Thymus (tissue), 11 donors: ENCODE measurements at regions not wholly inside any gene's neighbourhood (a gene's known extent, or its start where the extent isn't known, plus 50 kb on each side); places are given as distances from the start of the nearest gene placed in this dataset.

Experiments
- DNase-seq, 9 donors: peaks; one replicate each; pipeline ENCODE4 v3.0.0-alpha.2; 2013; ENCODE audit warnings: low spot score in 9 of 9, low read depth in 6 of 9, missing footprints in 1 of 9
- H3K27ac ChIP-seq, 2 donors: one replicate each; pipeline ENCODE4 v1.5.1; 2013; ENCODE audit warnings: control low read depth in 1 of 2, low read depth in 1 of 2, low read length in 1 of 2, mild to moderate bottlenecking in 1 of 2, moderate library complexity in 1 of 2
- H3K27me3 ChIP-seq, 2 donors: one replicate each; pipeline ENCODE4 v1.5.1; 2013; ENCODE audit warnings: low read length in 1 of 2; ENCODE audit not compliant: control insufficient read depth in 2 of 2, insufficient read depth in 1 of 2
- H3K36me3 ChIP-seq, 2 donors: one replicate each; pipeline ENCODE4 v1.5.1; 2013; ENCODE audit warnings: low read length in 1 of 2, mild to moderate bottlenecking in 1 of 2, moderate library complexity in 1 of 2; ENCODE audit not compliant: control insufficient read depth in 2 of 2, insufficient read depth in 2 of 2
- H3K4me1 ChIP-seq, 2 donors: one replicate each; pipeline ENCODE4 v1.5.1; 2013; ENCODE audit warnings: low read length in 2 of 2; ENCODE audit not compliant: control insufficient read depth in 2 of 2, insufficient read depth in 2 of 2
- H3K4me3 ChIP-seq, 2 donors: one replicate each; pipeline ENCODE4 v1.5.1; 2013; ENCODE audit warnings: low read length in 2 of 2, control low read depth in 1 of 2, mild to moderate bottlenecking in 1 of 2
- H3K9me3 ChIP-seq, 2 donors: one replicate each; pipeline ENCODE4 v1.5.1; 2013; ENCODE audit warnings: low read length in 1 of 2, mild to moderate bottlenecking in 1 of 2; ENCODE audit not compliant: control insufficient read depth in 2 of 2, insufficient read depth in 1 of 2
- WGBS: extraction: QIAGEN DNeasy Blood & Tissue Kit; methylation state at CpG from one replicate; pipeline ENCODE4 v1.1.7; 2013; 5-methylcytosine and 5-hydroxymethylcytosine counted together
- donor health status: healthy.

DNA sequence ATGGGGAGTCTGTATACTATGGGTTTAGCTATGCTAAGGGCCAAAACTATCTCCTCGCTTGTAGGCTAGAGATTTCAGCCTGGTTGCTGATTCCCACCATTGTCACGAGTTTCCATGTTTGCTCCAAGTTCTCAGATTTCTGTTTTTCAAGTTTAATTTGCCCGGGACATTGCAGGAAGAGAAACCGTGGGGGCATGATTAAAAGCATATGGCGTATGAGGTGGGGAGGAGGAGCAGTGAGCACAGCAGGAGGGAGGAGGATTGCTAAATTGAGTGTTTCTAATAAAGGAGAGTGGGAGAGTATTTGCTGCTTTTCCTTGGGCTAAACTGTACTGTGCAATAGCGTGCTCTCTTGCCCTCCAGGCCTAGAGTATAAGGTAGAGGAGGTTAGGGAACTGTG is 558.4 kb downstream of the METTL15 start:
- DNase-seq = no peak
- no peaks in the 10 kb centered on the region for H3K36me3 ChIP-seq
- no peaks in the 10 kb centered on the region for H3K9me3 ChIP-seq
- no peak overlapping the region for H3K27ac ChIP-seq
- no peak overlapping the region for H3K4me3 ChIP-seq
- H3K4me1 ChIP-seq = no peaks in the 10 kb centered on the region
- 85% methylated on average over 6 of the region's 6 CpGs for WGBS
- H3K27me3 ChIP-seq = no peaks in the 10 kb centered on the region

DNA sequence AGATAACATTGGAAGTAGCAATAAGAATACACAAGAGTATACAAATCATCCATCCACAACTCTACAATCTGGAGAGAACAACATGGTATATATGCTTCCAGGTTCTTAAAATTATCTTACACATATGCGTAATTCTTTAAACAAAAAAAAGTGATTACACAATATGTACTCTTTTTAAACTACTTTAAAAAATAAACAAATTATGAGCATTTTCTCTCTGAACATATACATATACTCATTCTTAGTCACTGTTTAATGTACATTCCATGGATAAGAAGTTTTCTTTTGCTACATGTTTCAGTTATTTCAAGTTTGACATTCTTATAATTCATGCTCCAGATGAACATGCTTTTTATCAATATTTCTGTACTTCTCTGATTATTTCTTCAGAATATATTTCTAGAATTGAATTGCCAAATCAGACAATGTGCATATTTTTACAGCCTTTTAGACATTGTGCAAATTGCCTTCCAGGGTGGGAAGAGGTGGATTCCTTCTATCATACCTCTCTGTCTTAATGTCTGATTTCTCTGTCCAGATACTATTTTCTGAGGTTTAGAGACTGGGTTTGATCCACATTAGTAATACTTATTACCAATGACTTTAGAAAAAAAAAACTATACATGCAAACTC is 551.6 kb downstream of the METTL15 start:
- Histone ChIP-seq H3K9me3 (no peaks in the 10 kb centered on the region), H3K36me3 (no peaks in the 10 kb centered on the region), H3K4me3 (no peak overlapping the region), H3K27ac (no peak overlapping the region), H3K27me3 (no peaks in the 10 kb centered on the region), H3K4me1 (no peaks in the 10 kb centered on the region)
- no peak for DNase-seq
- 98% methylated on average over 1 of the region's 1 CpG for WGBS

DNA sequence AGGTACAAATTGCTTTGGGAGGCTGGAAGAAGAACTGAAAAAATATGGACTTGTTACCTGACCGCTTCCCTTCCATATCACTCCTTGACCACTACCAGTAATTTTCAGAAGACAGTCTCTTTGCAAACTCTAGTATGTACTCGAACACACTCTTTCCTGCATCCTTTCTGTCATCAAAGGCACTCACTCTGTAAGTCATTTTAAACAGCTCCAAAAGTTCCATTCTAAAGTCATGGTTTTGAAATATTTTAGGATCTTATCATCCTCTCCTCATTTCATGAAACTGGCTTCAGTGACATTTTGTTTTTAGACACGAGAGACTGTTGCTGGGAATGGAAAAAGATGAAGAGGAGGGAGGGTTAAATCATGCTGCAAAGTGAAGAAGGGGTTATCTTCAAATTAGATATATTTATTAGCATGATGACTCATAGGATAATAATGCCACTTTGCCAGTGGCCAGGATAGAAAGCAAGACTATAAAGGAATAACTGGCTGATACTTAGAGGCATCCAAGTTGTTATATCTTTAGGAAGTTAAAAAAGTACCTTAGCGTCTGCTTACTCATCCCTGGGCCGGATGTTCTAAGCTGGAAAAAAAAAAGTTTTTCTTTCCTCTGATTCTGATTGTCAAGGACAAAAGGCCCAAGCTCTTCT is 549.3 kb downstream of the METTL15 start:
- no peak for DNase-seq
- Histone ChIP-seq H3K27me3 (no peaks in the 10 kb centered on the region), H3K9me3 (no peaks in the 10 kb centered on the region), H3K36me3 (no peaks in the 10 kb centered on the region), H3K4me1 (no peaks in the 10 kb centered on the region), H3K4me3 (no peak overlapping the region), H3K27ac (no peak overlapping the region)
- 66% methylated on average over 5 of the region's 5 CpGs for WGBS

DNA sequence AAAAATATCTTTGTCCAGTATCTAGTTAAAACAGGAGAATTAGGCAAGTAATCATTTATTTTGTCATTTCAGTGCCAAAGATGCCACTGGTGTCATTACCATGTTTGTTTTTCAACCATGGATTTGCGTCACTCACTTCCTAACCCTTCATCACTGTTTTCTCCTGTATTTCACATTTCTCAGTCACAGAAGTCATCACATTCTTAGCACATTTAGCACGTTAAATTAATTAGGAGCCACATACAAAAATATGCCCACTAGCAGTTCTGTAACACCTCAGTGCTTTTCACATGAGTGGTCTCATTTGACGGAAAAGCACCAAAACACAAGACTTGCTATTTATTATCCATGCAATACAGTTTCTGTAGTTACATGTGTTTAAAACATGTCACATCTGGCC is 546.0 kb downstream of the METTL15 start:
- no peaks in the 10 kb centered on the region for H3K9me3 ChIP-seq
- 87% methylated on average over 3 of the region's 3 CpGs for WGBS
- DNase-seq = no peak
- H3K4me1 ChIP-seq = no peaks in the 10 kb centered on the region
- H3K36me3 ChIP-seq = no peaks in the 10 kb centered on the region
- H3K4me3 ChIP-seq = no peak overlapping the region
- H3K27ac ChIP-seq = no peak overlapping the region
- H3K27me3 ChIP-seq = no peaks in the 10 kb centered on the region

DNA sequence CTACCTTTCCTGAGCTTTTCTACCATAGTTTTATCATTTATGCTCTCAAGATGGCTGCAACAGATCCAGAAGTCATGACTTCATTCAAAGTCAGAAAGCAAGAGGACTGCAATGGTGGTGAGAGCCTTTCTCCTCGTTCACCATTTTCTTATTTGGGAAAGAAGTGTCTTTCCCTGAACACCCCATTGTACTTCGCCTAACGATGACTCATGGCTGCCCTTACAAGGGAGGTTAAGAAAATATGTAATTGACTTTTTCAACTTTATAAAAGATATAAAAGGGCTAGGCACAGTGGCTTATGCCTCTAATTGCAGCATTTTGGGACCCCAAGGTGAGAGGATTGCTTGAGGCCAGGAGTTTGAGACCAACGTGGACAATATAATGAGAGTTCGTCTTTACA is 541.7 kb downstream of the METTL15 start:
- no peaks in the 10 kb centered on the region for H3K4me1 ChIP-seq
- no peak overlapping the region for H3K27ac ChIP-seq
- no peaks in the 10 kb centered on the region for H3K27me3 ChIP-seq
- 90% methylated on average over 5 of the region's 5 CpGs for WGBS
- H3K36me3 ChIP-seq = no peaks in the 10 kb centered on the region
- no peak overlapping the region for H3K4me3 ChIP-seq
- DNase-seq = no peak
- no peaks in the 10 kb centered on the region for H3K9me3 ChIP-seq

DNA sequence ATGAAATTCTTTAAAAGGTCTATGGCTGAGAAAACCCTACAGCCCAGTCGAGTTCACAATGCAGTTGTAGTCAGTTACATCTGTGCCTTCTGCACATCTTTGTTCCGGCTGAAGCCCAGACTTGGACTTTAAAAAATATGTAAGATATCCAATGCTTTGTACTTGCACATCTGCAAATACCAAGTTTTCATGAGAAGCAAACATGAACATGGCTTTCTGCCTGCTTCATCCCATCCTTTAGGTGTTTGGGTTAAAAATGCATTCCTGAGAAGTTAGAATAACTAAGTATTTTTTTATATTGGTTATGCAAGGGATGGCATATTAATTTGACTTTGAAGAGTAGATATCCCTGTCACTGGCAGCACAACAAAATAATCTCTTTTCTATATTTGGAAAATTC is 528.4 kb downstream of the METTL15 start:
- DNase-seq = no peak
- no peaks in the 10 kb centered on the region for H3K36me3 ChIP-seq
- WGBS = 91% methylated on average over 2 of the region's 2 CpGs
- H3K9me3 ChIP-seq = peaks cover 0 to under 1% of the 10 kb centered on the region in 2 donors
- H3K4me1 ChIP-seq = no peaks in the 10 kb centered on the region
- H3K27ac ChIP-seq = no peak overlapping the region
- H3K4me3 ChIP-seq = no peak overlapping the region
- H3K27me3 ChIP-seq = no peaks in the 10 kb centered on the region

DNA sequence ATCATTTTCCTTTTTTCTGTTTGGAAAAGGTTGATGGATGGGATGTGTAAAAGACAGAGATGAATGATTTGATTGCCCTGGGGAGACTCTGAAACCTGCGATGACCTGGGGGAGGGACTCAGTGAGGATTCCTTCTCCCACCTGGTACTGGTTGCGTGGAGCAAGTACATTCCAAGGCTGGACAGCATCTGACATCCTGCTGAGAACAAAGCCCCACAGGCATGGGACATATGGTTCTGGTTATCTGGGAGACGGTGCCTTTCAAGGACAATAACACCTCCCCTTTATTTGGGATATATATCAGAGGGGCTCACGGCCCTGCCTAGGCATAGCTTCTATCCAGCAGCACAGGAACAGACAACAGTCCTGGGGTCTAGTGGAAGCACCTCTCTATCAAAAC is 527.8 kb downstream of the METTL15 start:
- no peaks in the 10 kb centered on the region for H3K9me3 ChIP-seq
- H3K4me3 ChIP-seq = no peak overlapping the region
- no peaks in the 10 kb centered on the region for H3K27me3 ChIP-seq
- DNase-seq = no peak
- WGBS = 66% methylated on average over 4 of the region's 4 CpGs
- no peak overlapping the region for H3K27ac ChIP-seq
- H3K36me3 ChIP-seq = no peaks in the 10 kb centered on the region
- no peaks in the 10 kb centered on the region for H3K4me1 ChIP-seq

DNA sequence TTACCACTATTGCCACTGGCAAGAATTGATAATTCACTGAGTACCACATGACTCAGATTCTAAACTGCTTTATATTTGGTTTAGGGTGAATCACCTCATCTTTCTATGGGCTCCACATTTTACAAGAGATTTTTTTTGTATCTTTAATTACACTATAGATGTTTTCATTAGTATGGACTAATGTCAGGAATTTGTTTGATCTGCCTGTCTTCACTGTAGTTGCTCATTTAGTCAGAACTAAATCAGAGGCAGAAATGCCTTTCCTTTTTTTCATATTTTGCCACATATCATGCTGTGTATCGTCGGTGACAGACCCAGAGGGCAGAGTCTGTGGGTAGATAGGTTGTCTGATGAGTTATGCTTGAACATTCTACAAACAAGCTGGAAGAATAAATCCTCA is 524.1 kb downstream of the METTL15 start:
- Histone ChIP-seq H3K27me3 (no peaks in the 10 kb centered on the region), H3K4me3 (no peak overlapping the region), H3K4me1 (no peaks in the 10 kb centered on the region), H3K27ac (no peak overlapping the region), H3K9me3 (no peaks in the 10 kb centered on the region), H3K36me3 (no peaks in the 10 kb centered on the region)
- WGBS = 95% methylated on average over 2 of the region's 2 CpGs
- no peak for DNase-seq

DNA sequence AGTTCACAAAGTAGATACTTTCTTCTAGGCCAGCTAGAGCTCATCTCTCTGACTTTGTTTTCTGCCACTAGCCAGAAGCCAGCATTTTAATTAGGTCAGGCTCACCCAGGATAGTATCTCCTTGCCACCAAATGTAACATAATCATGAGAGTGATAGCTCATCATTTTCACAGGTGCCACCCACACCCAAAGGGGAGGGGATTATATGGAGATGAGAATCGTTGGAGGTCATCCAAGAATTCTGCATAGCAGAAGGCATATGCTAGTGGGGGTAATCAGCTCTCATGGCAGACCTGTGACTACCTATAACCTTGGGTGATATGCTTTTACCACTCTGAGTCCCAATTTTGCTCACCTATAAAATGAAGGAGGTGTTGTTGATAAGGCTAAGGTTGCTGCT is 523.0 kb downstream of the METTL15 start:
- no peaks in the 10 kb centered on the region for H3K4me1 ChIP-seq
- no peaks in the 10 kb centered on the region for H3K36me3 ChIP-seq
- WGBS = 45% methylated on average over 1 of the region's 1 CpG
- no peak overlapping the region for H3K4me3 ChIP-seq
- H3K9me3 ChIP-seq = no peaks in the 10 kb centered on the region
- no peak for DNase-seq
- no peak overlapping the region for H3K27ac ChIP-seq
- H3K27me3 ChIP-seq = no peaks in the 10 kb centered on the region
